Right atrium auricular region (tissue), 2 donors: ENCODE measurements at regions not wholly inside any gene's neighbourhood (a gene's known extent, or its start where the extent isn't known, plus 50 kb on each side); places are given as distances from the start of the nearest gene placed in this dataset.

Experiments used
- DNase-seq: peaks from one replicate; pipeline ENCODE4 v3.0.0-alpha.2; 2019; ENCODE audit warnings: low spot score
- H3K27ac ChIP-seq, 2 donors: fragments of 200-600 bp; sonication (generic); 1 replicate in 1 of 2; 2 replicates in 1 of 2; pipeline ENCODE4 v1.5.1; 2016 to 2019
- H3K27me3 ChIP-seq, 2 donors: fragments of 200-600 bp; sonication (generic); one replicate each; pipeline versions ENCODE4 v1.5.1 to v1.6.0; 2017 to 2019
- H3K36me3 ChIP-seq: fragments of 200-600 bp; sonication (generic); one replicate; pipeline ENCODE4 v1.5.1; 2016
- H3K4me1 ChIP-seq, 2 donors: fragments of 200-600 bp; sonication (generic); one replicate each; pipeline versions ENCODE4 v1.5.1 to v1.6.0; 2017 to 2019
- H3K4me3 ChIP-seq, 2 donors: fragments of 200-600 bp; sonication (generic); 1 replicate in 1 of 2; 2 replicates in 1 of 2; pipeline ENCODE4 v1.5.1; 2017 to 2019; ENCODE audit warnings: mild to moderate bottlenecking in 1 of 2, moderate library complexity in 1 of 2
- H3K9me3 ChIP-seq, 2 donors: fragments of 200-600 bp; sonication (generic); one replicate each; pipeline ENCODE4 v1.5.1; 2019
- TF ChIP-seq, protein P1 (sequence below), 2 donors: fragments of 200-600 bp; sonication (generic); IDR thresholded peaks; one replicate each; pipeline ENCODE4 v1.5.1; 2019; ENCODE audit warnings: antibody characterized with exemption in 2 of 2

DNA sequence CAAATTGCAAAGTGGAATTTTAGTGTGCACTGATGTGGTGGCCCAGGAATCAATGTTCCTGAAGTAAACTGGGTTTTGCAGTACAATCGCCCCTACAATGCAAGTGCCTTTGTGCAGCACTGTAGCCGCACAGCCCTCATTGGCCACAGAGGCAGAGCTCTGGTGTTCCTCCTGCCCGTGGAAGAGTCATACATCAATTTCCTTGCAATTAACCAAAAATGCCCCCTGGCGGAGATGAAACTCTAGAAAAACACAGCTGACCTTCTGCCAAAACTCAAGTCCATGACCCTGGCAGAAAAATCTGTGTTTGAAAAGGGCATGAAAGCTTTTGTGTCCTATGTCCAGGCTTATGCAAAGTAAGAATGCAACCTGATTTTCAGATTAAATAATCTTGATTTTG, 117.9 kb upstream of the PRB2 start:
- H3K4me3 ChIP-seq: no peak overlapping the region
- H3K9me3 ChIP-seq: no peaks in the 10 kb centered on the region
- no peak overlapping the region for H3K27ac ChIP-seq
- DNase-seq: no peak
- no peaks in the 10 kb centered on the region for H3K4me1 ChIP-seq
- no peaks in the 10 kb centered on the region for H3K27me3 ChIP-seq
- TF ChIP-seq, protein P1, sequence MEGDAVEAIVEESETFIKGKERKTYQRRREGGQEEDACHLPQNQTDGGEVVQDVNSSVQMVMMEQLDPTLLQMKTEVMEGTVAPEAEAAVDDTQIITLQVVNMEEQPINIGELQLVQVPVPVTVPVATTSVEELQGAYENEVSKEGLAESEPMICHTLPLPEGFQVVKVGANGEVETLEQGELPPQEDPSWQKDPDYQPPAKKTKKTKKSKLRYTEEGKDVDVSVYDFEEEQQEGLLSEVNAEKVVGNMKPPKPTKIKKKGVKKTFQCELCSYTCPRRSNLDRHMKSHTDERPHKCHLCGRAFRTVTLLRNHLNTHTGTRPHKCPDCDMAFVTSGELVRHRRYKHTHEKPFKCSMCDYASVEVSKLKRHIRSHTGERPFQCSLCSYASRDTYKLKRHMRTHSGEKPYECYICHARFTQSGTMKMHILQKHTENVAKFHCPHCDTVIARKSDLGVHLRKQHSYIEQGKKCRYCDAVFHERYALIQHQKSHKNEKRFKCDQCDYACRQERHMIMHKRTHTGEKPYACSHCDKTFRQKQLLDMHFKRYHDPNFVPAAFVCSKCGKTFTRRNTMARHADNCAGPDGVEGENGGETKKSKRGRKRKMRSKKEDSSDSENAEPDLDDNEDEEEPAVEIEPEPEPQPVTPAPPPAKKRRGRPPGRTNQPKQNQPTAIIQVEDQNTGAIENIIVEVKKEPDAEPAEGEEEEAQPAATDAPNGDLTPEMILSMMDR (IDR thresholded peaks at IDR 0.05): no peak
- no peaks in the 10 kb centered on the region for H3K36me3 ChIP-seq

DNA sequence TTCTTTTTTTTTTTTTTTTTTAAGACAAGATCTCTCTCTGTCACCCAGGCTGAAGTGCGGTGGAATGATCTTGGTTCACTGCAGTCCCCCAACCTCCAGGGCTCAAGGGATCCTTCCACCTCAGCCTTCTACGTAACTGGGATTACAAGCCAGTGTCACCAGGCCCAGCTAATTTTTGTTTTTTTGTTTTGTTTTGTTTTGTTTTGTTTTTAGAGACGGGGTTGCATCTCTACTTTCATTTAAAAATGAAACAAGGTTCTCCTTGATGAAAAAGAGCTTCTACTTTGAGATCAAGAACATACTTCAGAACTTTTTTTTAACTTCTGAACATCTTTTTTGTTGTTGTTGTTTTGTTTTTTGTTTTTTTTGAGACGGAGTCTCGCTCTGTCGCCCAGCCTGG, 121.7 kb upstream of the PRB2 start:
- TF ChIP-seq, protein P1 (IDR thresholded peaks at IDR 0.05): no peak
- Histone ChIP-seq H3K9me3 (no peaks in the 10 kb centered on the region), H3K4me3 (no peak overlapping the region), H3K4me1 (no peaks in the 10 kb centered on the region), H3K27me3 (no peaks in the 10 kb centered on the region), H3K27ac (no peak overlapping the region), H3K36me3 (no peaks in the 10 kb centered on the region)
- DNase-seq: no peak

DNA sequence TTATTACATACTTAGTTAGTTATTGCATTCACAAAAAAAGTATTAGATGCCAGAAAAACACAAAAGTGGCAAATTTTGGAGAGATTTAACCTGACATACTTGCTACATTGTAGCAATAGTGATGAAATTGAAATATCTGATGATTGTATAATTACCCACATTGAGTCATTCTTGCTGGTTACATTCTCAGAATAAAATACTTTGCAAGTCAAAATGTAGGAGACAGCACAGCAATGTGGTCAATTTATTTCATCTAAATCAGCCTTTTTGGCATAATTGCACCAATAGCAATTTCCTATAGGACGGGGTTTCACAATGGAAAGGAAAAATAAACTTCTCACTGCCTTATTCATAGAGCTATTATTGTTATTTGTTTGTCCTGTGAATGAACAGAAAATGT, 125.0 kb upstream of the ETV6 start:
- Histone ChIP-seq H3K36me3 (no peaks in the 10 kb centered on the region), H3K4me3 (no peak overlapping the region), H3K27ac (no peak overlapping the region), H3K27me3 (no peaks in the 10 kb centered on the region), H3K4me1 (no peaks in the 10 kb centered on the region), H3K9me3 (no peaks in the 10 kb centered on the region)
- no peak for DNase-seq
- TF ChIP-seq, protein P1 (IDR thresholded peaks at IDR 0.05): no peak

DNA sequence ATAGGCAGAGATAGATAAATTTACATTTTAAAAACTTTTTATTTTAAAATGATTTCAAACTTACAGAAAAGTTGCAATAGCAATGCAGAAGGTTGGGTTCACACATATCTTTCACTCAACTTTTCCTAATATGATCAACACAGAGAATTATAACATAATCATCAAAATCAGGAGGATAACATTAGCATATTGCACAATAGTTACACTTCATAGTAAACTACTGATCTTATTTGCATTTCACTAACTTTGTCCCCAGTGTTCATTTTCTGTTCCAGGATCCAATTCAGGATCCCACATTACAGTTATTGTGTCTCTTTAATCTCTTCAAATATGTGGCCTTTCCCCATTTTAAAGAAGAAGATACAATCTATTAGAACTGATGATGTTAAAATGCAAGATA, 115.4 kb upstream of the ETV6 start:
- Histone ChIP-seq H3K27me3 (no peaks in the 10 kb centered on the region), H3K27ac (no peak overlapping the region), H3K36me3 (no peaks in the 10 kb centered on the region), H3K4me1 (no peaks in the 10 kb centered on the region), H3K4me3 (no peak overlapping the region), H3K9me3 (no peaks in the 10 kb centered on the region)
- TF ChIP-seq, protein P1 (IDR thresholded peaks at IDR 0.05): no peak
- no peak for DNase-seq

DNA sequence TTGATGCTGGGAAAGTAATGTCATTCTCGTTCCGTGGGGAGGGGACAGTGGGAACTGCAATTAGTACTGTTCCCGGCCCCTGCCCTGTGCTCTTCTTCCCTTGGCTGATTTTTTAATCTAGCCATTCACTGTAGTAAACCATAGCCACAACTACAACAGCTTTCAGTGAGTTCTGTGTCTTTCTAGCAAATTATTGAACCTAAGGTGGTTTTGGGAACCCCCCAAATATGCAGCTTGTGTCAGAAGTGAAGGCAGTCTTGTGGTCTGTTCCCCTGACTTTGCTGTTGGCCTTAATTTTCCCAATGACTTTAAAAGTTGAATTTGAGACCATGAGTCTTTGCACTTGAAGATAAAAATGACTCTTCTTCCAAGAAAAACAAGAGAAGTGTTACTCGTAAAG, 114.3 kb upstream of the ETV6 start:
- Histone ChIP-seq H3K4me1 (no peaks in the 10 kb centered on the region), H3K4me3 (no peak overlapping the region), H3K27ac (no peak overlapping the region), H3K36me3 (no peaks in the 10 kb centered on the region), H3K27me3 (no peaks in the 10 kb centered on the region), H3K9me3 (no peaks in the 10 kb centered on the region)
- TF ChIP-seq, protein P1 (IDR thresholded peaks at IDR 0.05): no peak
- DNase-seq: no peak

DNA sequence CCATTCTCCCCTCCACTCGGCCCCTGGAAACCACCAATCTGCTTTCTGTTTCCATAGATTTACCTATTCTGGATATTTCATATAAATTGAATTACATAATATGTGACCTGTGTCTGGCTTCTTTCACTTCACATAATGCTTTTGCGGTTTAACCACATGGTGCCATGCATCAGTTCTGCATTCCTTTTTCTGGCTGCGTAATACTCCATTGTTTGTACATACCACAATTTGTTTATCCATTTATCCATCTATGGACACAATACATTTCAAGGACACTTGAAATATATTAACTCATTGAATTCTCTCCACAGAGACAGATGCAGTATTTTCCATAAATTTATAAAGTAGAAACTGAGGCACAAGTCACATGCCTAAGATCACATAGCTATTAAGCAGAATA, 110.3 kb upstream of the ETV6 start:
- DNase-seq: no peak
- no peaks in the 10 kb centered on the region for H3K36me3 ChIP-seq
- H3K27ac ChIP-seq: no peak overlapping the region
- H3K4me3 ChIP-seq: no peak overlapping the region
- no peaks in the 10 kb centered on the region for H3K4me1 ChIP-seq
- no peaks in the 10 kb centered on the region for H3K27me3 ChIP-seq
- TF ChIP-seq, protein P1 (IDR thresholded peaks at IDR 0.05): no peak
- no peaks in the 10 kb centered on the region for H3K9me3 ChIP-seq
